ENCODE measurements at regions not wholly inside any gene's neighbourhood (a gene's known extent, or its start where the extent isn't known, plus 50 kb on each side); places are given as distances from the start of the nearest gene placed in this dataset.

GRCh38 chr4:189087971-189088370 is 852.7 kb upstream of the FRG1 start:
- Histone ChIP-seq H3K27ac (ENCODE audit: low read depth, low read length) (no peak overlapping the region), H3K27me3 (ENCODE audit: control insufficient read depth, insufficient read depth, low read length, poor library complexity, severe bottlenecking) (no peaks in the 10 kb centered on the region), H3K36me3 (ENCODE audit: control insufficient read depth, insufficient read depth, low read length) (no peaks in the 10 kb centered on the region), H3K9ac (ENCODE audit: extremely low read depth, low read length, poor library complexity, severe bottlenecking) (no peak overlapping the region), H3K4me1 (ENCODE audit: control insufficient read depth, insufficient read depth, low read length) (no peaks in the 10 kb centered on the region), H3K9me3 (ENCODE audit: control insufficient read depth, low read length) (no peaks in the 10 kb centered on the region), H3K4me3 (ENCODE audit: low read length) (no peak overlapping the region)
- DNase-seq, result no peak
- H3K9me3 Mint-ChIP-seq, result no peaks in the 10 kb centered on the region
- no peaks in the 10 kb centered on the region for H3K27me3 Mint-ChIP-seq (ENCODE audit: insufficient read depth)
- no peak overlapping the region for H3K27ac Mint-ChIP-seq
- no peaks in the 10 kb centered on the region for H3K36me3 Mint-ChIP-seq (ENCODE audit: low read depth)
- no peak overlapping the region for H3K4me3 Mint-ChIP-seq
- 87 to 90% methylated on average over 2 of the region's 2 CpGs for WGBS, 2 experiments (ENCODE audit: insufficient coverage in 1 of 2, insufficient read length in 1 of 2)
- H3K4me1 Mint-ChIP-seq, result peaks cover 4% of the 10 kb centered on the region
- TF ChIP-seq CTCF (conservative IDR thresholded peaks at IDR 0.05), result no peak

GRCh38 chr4:189088780-189089179 is 851.9 kb upstream of the FRG1 start:
- Mint-ChIP-seq H3K4me1 (peaks cover 4% of the 10 kb centered on the region), H3K36me3 (ENCODE audit: low read depth) (no peaks in the 10 kb centered on the region), H3K27ac (no peak overlapping the region), H3K27me3 (ENCODE audit: insufficient read depth) (no peaks in the 10 kb centered on the region), H3K4me3 (no peak overlapping the region), H3K9me3 (no peaks in the 10 kb centered on the region)
- no peak for TF ChIP-seq CTCF (conservative IDR thresholded peaks at IDR 0.05)
- Histone ChIP-seq H3K9me3 (ENCODE audit: control insufficient read depth, low read length) (no peaks in the 10 kb centered on the region), H3K9ac (ENCODE audit: extremely low read depth, low read length, poor library complexity, severe bottlenecking) (no peak overlapping the region), H3K27me3 (ENCODE audit: control insufficient read depth, insufficient read depth, low read length, poor library complexity, severe bottlenecking) (no peaks in the 10 kb centered on the region), H3K27ac (ENCODE audit: low read depth, low read length) (no peak overlapping the region), H3K36me3 (ENCODE audit: control insufficient read depth, insufficient read depth, low read length) (no peaks in the 10 kb centered on the region), H3K4me1 (ENCODE audit: control insufficient read depth, insufficient read depth, low read length) (no peaks in the 10 kb centered on the region), H3K4me3 (ENCODE audit: low read length) (no peak overlapping the region)
- WGBS, 2 experiments (ENCODE audit: insufficient coverage in 1 of 2, insufficient read length in 1 of 2), result 90% methylated on average over 5 of the region's 5 CpGs; no CpG with 5 or more reads in 1 of the 2 experiments
- no peak for DNase-seq

GRCh38 chr4:189090174-189090814 is 850.4 kb upstream of the FRG1 start:
- 93% methylated on average over 2 of the region's 2 CpGs; no CpG with 5 or more reads in 1 of the 2 experiments for WGBS, 2 experiments (ENCODE audit: insufficient coverage in 1 of 2, insufficient read length in 1 of 2)
- H3K36me3 Mint-ChIP-seq (ENCODE audit: low read depth), result no peaks in the 10 kb centered on the region
- no peak overlapping the region for H3K27ac Mint-ChIP-seq
- H3K4me1 ChIP-seq (ENCODE audit: control insufficient read depth, insufficient read depth, low read length), result no peaks in the 10 kb centered on the region
- peak; percentile 88 for TF ChIP-seq CTCF (conservative IDR thresholded peaks at IDR 0.05)
- H3K4me3 ChIP-seq (ENCODE audit: low read length), result no peak overlapping the region
- no peaks in the 10 kb centered on the region for H3K27me3 ChIP-seq (ENCODE audit: control insufficient read depth, insufficient read depth, low read length, poor library complexity, severe bottlenecking)
- no peak overlapping the region for H3K27ac ChIP-seq (ENCODE audit: low read depth, low read length)
- H3K9me3 ChIP-seq (ENCODE audit: control insufficient read depth, low read length), result no peaks in the 10 kb centered on the region
- H3K27me3 Mint-ChIP-seq (ENCODE audit: insufficient read depth), result no peaks in the 10 kb centered on the region
- H3K4me3 Mint-ChIP-seq, result no peak overlapping the region
- DNase-seq, result peak; percentile 66
- H3K4me1 Mint-ChIP-seq, result peaks cover 4% of the 10 kb centered on the region
- H3K9me3 Mint-ChIP-seq, result no peaks in the 10 kb centered on the region
- no peak overlapping the region for H3K9ac ChIP-seq (ENCODE audit: extremely low read depth, low read length, poor library complexity, severe bottlenecking)
- no peaks in the 10 kb centered on the region for H3K36me3 ChIP-seq (ENCODE audit: control insufficient read depth, insufficient read depth, low read length)

Data from endodermal cell (in vitro differentiated cells).